ENCODE measurements at regions not wholly inside any gene's neighbourhood (a gene's known extent, or its start where the extent isn't known, plus 50 kb on each side); places are given as distances from the start of the nearest gene placed in this dataset.

- DNase-seq: no peak
Measured at GRCh38 chr10:128286141-128286761, 160.0 kb upstream of the MKI67 start.

- no peak for DNase-seq
Measured at GRCh38 chr10:128286762-128287500, 160.7 kb upstream of the MKI67 start.

- no peak for DNase-seq
Measured at GRCh38 chr10:128287921-128288320, 161.7 kb upstream of the MKI67 start.

GRCh38 chr10:128289621-128290020, 163.4 kb upstream of the MKI67 start:
- no peak for DNase-seq

- no peak for DNase-seq
Measured at GRCh38 chr10:128295003-128295402, 168.8 kb upstream of the MKI67 start.

- DNase-seq: no peak
Measured at GRCh38 chr10:128296253-128297007, 170.2 kb upstream of the MKI67 start.

- DNase-seq: no peak
Measured at GRCh38 chr10:128297709-128298378, 171.6 kb upstream of the MKI67 start.

- DNase-seq: no peak
Measured at GRCh38 chr10:128298587-128298986, 172.4 kb upstream of the MKI67 start.

- DNase-seq: no peak
Measured at GRCh38 chr10:128300290-128300824, 174.1 kb upstream of the MKI67 start.

- DNase-seq: no peak
Measured at GRCh38 chr10:128301051-128301450, 174.8 kb upstream of the MKI67 start.

GRCh38 chr10:128302808-128303207, 176.6 kb upstream of the MKI67 start:
- no peak for DNase-seq

- no peak for DNase-seq
Measured at GRCh38 chr10:128304271-128304670, 178.0 kb upstream of the MKI67 start.

- DNase-seq: no peak
Measured at GRCh38 chr10:128305601-128306345, 179.6 kb upstream of the MKI67 start.

GRCh38 chr10:128306535-128306934, 180.3 kb upstream of the MKI67 start:
- no peak for DNase-seq

GRCh38 chr10:128306966-128307365, 180.7 kb upstream of the MKI67 start:
- DNase-seq: no peak

GRCh38 chr10:128307820-128308219, 181.6 kb upstream of the MKI67 start:
- DNase-seq: no peak

- no peak for DNase-seq
Measured at GRCh38 chr10:128310971-128311658, 184.9 kb upstream of the MKI67 start.

- no peak for DNase-seq
Measured at GRCh38 chr10:128312250-128312649, 186.0 kb upstream of the MKI67 start.

GRCh38 chr10:128314686-128315085, 188.5 kb upstream of the MKI67 start:
- DNase-seq: no peak

GRCh38 chr10:128316121-128316726, 190.0 kb upstream of the MKI67 start:
- no peak for DNase-seq

GRCh38 chr10:128316925-128317324, 190.7 kb upstream of the MKI67 start:
- no peak for DNase-seq
